Stimulated activated naive CD4-positive, alpha-beta T cell (primary cell): ENCODE measurements at regions not wholly inside any gene's neighbourhood (a gene's known extent, or its start where the extent isn't known, plus 50 kb on each side); places are given as distances from the start of the nearest gene placed in this dataset.

Experiments used
- DNase-seq, 6 experiments: peaks; one replicate each; lab custom pipeline; 2025; lab: John Stamatoyannopoulos, UW

DNA sequence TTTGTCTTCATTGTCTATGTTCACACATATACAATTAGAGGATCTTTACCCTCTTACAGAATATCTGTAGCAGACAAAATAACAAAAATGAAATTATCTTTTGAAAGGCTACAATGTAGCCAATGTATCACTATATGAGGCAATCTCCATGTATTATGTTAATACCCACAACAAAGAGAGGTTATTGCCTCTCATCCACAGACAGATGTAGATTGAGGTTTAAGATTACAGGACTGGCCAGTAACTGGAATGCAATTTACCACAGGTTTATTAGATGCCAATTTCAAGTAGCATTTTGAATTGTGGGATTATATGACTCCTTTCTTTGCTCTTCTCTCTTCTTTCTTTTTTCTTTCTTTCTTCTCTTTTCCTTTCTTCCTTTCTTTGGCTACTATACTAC, 242.6 kb downstream of the ANKRD50 start:
- no peak for DNase-seq

DNA sequence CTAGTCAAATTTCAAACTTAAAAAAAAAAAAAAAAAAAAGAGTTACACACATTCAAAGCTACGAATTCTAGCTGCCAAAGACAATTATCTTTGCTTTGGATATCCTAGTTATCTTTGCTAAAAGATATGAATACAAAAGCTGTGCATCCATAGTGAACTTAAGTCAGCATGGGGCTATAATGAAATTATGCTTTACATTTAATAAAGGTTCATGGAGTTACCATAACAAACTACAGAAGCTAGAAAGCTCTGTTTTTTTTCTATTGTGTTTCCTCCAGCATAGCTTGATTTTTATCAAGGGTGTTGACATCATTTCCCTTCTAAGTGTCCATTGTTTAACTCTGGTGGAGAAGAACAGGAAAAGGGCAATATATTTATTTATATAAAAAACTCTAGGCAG, 234.1 kb downstream of the ANKRD50 start:
- DNase-seq = no peak

- no peak for DNase-seq
Observed at GRCh38 chr4:124480061-124480460, 232.5 kb downstream of the ANKRD50 start.

- DNase-seq = no peak
Observed at GRCh38 chr4:124481123-124481522, 231.4 kb downstream of the ANKRD50 start.

GRCh38 chr4:124483048-124483906, 229.3 kb downstream of the ANKRD50 start:
- DNase-seq = no peak

DNA sequence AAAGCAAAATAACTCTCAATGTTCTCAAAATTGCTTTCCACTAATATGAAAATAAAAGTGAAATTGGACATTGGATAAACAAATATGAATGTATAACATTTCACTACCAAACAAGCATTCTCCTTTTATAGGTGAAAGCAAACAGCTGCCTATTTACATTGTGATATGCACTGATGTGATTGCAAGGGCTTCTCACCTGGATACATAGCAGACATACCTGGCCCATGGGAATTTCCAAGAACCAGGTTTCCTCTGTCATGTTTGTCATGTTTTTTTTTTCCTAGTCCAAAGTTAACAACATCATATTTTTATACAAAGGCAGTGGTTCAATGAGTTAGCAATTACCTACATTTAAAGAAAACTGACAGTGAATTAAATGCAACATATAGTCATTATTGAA, 228.5 kb downstream of the ANKRD50 start:
- no peak for DNase-seq

DNA sequence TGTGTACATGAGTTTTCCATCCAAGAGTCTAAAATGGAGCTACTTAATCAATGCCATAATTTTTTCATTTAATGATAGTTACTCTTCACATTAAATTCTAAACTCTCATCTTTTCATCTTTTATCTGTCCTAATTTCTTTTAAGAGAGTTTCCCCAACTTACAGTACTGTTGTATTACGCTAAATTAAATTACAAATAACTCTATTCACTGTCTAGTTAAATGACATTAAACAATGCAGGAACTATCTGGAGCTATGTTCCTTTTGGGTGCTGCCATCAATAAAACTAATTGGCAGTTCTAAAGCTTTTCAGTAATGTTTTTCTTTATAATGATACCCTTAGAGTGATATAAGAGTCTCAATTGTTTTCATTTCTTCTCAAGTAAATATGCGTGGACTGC, 227.6 kb downstream of the ANKRD50 start:
- no peak for DNase-seq

DNA sequence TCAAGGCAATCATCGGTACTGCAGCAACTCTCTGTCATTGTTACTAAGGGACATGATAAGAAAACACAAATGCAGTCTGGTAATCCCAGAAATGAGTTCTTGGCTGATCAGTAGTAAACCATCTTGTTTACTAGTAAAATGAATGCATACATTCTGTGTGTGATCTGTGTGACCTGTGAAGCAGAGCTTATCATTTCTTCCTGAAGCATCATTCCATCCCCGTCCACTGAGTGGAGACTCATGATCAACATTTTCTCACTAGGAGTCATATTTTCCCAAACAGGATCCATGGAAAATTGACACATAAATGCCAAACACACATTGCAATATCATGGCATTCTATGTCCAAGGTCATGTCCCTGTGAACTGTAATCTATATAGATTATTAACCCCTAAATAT, 226.1 kb downstream of the ANKRD50 start:
- DNase-seq = no peak

DNA sequence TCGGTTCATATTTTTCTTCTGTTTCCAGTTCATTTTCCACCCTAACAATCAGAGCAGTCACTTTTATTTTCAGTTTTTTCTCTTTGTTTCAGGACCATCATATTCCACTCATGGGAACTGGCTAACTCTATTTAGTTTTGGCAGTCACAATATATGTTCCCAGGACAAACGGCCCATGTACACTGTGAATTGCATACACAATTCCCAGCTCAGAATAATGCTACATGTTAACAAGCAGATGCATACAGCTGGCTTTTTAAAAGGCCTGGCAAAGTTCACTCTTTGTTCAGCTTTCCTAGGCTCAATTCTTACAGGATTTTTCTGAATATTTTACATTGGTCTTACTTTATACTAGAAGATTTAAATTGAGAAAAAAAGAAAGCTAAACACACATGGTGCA, 224.9 kb downstream of the ANKRD50 start:
- DNase-seq = no peak

GRCh38 chr4:124491361-124492145, 221.0 kb downstream of the ANKRD50 start:
- no peak for DNase-seq

- DNase-seq = no peak
Observed at GRCh38 chr4:124499261-124499660, 213.3 kb downstream of the ANKRD50 start.

GRCh38 chr4:124501576-124501975, 211.0 kb downstream of the ANKRD50 start:
- no peak for DNase-seq

GRCh38 chr4:124504431-124504830, 208.1 kb downstream of the ANKRD50 start:
- DNase-seq = no peak

GRCh38 chr4:124505211-124505610, 207.3 kb downstream of the ANKRD50 start:
- no peak for DNase-seq

DNA sequence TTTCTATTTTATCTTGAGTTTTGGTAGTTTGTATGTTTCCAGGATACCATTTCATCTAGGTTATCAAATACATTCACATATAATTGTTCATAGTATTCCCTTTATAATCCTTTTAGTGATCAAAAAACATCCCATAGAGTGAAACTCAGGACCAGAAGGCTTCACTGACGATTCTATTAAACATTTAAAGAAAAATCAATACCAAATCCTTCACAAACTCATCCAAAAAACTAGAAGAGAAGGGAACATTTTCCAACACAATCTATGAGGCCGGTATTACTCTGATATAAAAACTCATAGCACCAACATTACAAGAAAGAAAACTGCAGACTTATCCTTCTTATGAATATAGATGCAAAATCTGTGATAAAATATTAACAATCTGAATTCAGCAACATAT, 203.4 kb downstream of the ANKRD50 start:
- no peak for DNase-seq

DNA sequence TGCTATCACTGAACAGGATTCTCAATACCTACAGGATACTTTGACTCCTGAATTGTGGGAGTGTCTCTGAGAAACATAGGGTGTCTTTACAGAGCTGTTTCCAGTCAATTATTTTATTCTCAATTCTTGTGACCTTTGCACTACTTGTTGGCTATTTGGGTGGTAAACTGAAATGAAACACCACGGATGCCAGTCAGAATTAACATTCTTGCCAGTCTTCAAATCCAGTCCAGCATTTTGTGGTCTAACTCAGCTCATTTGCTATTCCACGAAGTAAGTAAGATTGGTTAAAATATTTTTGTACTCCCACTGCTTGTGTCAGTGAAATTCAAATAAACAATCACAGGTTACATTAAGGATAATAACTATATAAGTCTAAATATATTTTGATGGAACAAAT, 197.9 kb downstream of the ANKRD50 start:
- no peak for DNase-seq

- no peak for DNase-seq
Observed at GRCh38 chr4:124515591-124515990, 196.9 kb downstream of the ANKRD50 start.

DNA sequence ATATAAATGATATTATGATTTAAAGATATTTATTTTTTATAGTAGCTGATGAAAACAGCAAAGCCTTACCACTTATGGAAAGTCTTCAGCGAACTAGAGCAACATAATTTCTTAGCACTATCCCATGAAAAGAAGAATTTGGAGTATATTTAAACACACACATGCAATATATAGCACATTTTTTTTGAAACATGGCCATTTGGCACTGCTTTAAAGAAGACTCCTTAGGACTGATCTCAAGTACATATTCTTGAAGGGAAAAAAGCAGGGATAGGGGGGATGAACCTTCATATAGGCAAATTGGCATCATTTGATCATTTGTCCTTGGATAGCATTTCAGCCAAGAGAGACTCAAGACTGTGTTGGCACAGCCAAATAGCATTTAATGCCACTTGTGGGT, 193.3 kb downstream of the ANKRD50 start:
- no peak for DNase-seq

- no peak for DNase-seq
Observed at GRCh38 chr4:124523816-124524215, 188.7 kb downstream of the ANKRD50 start.

DNA sequence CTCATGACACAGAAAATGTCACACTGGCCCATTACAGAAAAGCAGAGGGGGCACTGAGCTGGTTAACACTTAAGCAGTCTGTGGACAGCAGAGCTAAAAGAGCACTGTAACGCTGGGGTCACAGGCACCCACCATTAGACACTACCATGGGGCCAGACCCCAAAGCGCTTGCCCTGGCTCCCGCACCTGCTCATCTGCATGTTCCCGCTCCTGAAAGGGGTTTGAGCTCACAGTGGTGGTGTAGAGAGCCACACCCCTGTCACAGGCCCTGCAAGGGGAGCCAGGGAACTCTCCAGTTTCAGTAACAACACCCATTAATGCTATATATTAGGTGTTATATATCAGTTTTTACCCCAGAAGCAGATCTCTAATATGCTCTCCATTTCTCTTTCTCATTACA, 187.0 kb downstream of the ANKRD50 start:
- no peak for DNase-seq

GRCh38 chr4:124526331-124526730, 186.2 kb downstream of the ANKRD50 start:
- DNase-seq = no peak

DNA sequence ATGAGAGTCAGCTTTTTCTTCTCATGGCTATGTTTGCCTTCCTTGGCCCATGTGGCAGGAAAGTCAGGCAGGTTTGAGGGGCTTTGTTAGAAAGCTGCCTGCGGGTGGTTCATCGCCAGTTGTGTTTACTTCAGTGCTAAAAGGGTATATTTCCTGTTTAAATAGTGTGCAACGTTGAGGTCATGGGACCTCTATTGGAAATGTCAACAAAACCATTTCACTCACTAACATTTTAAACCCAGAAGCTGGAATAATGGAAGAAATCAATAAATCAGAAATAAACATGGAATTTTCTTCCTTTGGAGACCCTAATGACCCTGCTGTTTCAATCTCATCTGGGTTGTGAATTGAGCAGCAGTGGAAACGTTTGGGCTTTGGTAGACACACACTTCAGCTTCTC, 185.8 kb downstream of the ANKRD50 start:
- peak in 1 of 6 experiments; percentile 0 for DNase-seq

- DNase-seq = no peak
Observed at GRCh38 chr4:124527364-124527763, 185.2 kb downstream of the ANKRD50 start.
